GM23248 (cell line): ENCODE measurements at regions not wholly inside any gene's neighbourhood (a gene's known extent, or its start where the extent isn't known, plus 50 kb on each side); places are given as distances from the start of the nearest gene placed in this dataset.

Experiments used
- EZH2 ChIP-seq: fragments of 200-600 bp; sonication (generic); IDR thresholded peaks from 2 replicates; pipeline ENCODE4 v1.6.1; 2018; ENCODE audit warnings: antibody characterized with exemption, mild to moderate bottlenecking; ENCODE audit not compliant: insufficient read depth, poor library complexity, severe bottlenecking
- EZH2phosphoT487 ChIP-seq: fragments of 200-600 bp; sonication (generic); IDR thresholded peaks from 2 replicates; pipeline ENCODE4 v1.6.1; 2018; ENCODE audit warnings: antibody characterized with exemption, moderate library complexity, mild to moderate bottlenecking, low read depth; ENCODE audit not compliant: insufficient read depth

DNA sequence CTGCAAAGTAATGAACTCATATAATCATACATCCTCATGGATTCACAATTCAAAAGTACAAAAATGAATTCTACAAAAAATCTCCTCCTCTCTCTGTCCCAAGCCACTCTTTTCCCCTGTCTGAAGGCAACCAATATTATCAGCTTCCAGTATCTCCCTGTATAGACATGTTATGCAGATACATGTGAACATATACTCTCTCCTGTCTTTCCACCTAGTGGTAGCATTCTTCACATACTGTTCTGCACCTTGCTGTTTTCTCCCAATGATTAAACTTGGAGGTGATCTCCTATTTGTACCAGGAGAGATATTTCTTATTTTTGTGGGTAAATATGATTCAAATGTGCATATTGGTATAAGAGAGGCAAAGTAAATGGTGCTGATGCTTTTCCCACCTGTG lies 416.4 kb downstream of the EPM2A start:
- TF ChIP-seq EZH2 = no peak
- TF ChIP-seq EZH2phosphoT487 = no peak
